A673 (cell line): ENCODE measurements at regions not wholly inside any gene's neighbourhood (a gene's known extent, or its start where the extent isn't known, plus 50 kb on each side); places are given as distances from the start of the nearest gene placed in this dataset.

Source experiments
- BruUV-seq: library from RNA; stranded (reverse); fragments of 400-500 nt; replicated peaks from 2 replicates; lab custom pipeline; 2021; lab: Mats Ljungman, UMichigan
- CTCF ChIA-PET: fragments of 300-600 bp; sonication (Branson Sonifier 250); formaldehyde crosslinking; loops from one replicate; lab custom pipeline; 2022; ENCODE audit warnings: antibody characterized with exemption; lab: Charles Lee
- POLR2A ChIA-PET: fragments of 300-600 bp; sonication (Branson Sonifier 250); formaldehyde crosslinking; loops from one replicate; lab custom pipeline; 2022; ENCODE audit warnings: antibody characterized with exemption; ENCODE audit not compliant: low non-redundant PET; lab: Charles Lee
- DNase-seq: peaks from one replicate; pipeline ENCODE4 v3.0.0-alpha.2; 2015; ENCODE audit warnings: low spot score
- H3K27ac ChIP-seq: fragments of 200-600 bp; sonication (generic); 2 replicates; pipeline ENCODE4 v1.5.1; 2016; ENCODE audit warnings: mixed run types, low read depth, mild to moderate bottlenecking, mixed read lengths, antibody characterized with exemption, low read length; ENCODE audit not compliant: poor library complexity, severe bottlenecking
- H3K27me3 ChIP-seq: fragments of 200-600 bp; sonication (generic); replicated peaks from 2 replicates; pipeline ENCODE4 v1.6.1; 2017; ENCODE audit warnings: mixed run types, low read depth, mild to moderate bottlenecking, mixed read lengths, antibody characterized with exemption, low read length; ENCODE audit not compliant: insufficient read depth, poor library complexity
- H3K36me3 ChIP-seq: fragments of 200-600 bp; sonication (generic); 2 replicates; pipeline ENCODE4 v1.6.1; 2016; ENCODE audit warnings: mixed run types, mild to moderate bottlenecking, mixed read lengths, antibody characterized with exemption, low read length; ENCODE audit not compliant: insufficient read depth, poor library complexity, severe bottlenecking
- H3K4me1 ChIP-seq: fragments of 200-600 bp; sonication (generic); 2 replicates; pipeline ENCODE4 v1.6.1; 2017; ENCODE audit warnings: mixed run types, mild to moderate bottlenecking, mixed read lengths, antibody characterized with exemption, low read length; ENCODE audit not compliant: insufficient read depth, poor library complexity, severe bottlenecking
- H3K4me3 ChIP-seq: fragments of 200-600 bp; sonication (generic); 2 replicates; pipeline ENCODE4 v1.5.1; 2016; ENCODE audit warnings: low read depth, mixed run types, mild to moderate bottlenecking, mixed read lengths, low read length; ENCODE audit not compliant: poor library complexity, severe bottlenecking
- H3K9me3 ChIP-seq: fragments of 200-600 bp; sonication (generic); 2 replicates; pipeline ENCODE4 v1.6.1; 2016; ENCODE audit warnings: mixed run types, low read depth, mild to moderate bottlenecking, mixed read lengths, antibody characterized with exemption, low read length; ENCODE audit not compliant: poor library complexity, severe bottlenecking
- CTCF ChIP-seq: fragments of 300-800, 200-600 bp; sonication (generic); conservative IDR thresholded peaks from 2 replicates; pipeline ENCODE4 v1.5.1; 2017; ENCODE audit warnings: low read depth, mild to moderate bottlenecking, antibody characterized with exemption, low read length, moderate library complexity, mixed read lengths
- EZH2 ChIP-seq: fragments of 200-600 bp; sonication (generic); IDR thresholded peaks from 2 replicates; pipeline ENCODE4 v1.6.1; 2017; ENCODE audit warnings: borderline replicate concordance, low read depth, mild to moderate bottlenecking, mixed read lengths, antibody characterized with exemption, low read length; ENCODE audit not compliant: poor library complexity, severe bottlenecking
- intact Hi-C: fragments of 100-400 bp; cut with micrococcal nuclease; formaldehyde crosslinking; loops from one replicate; pipeline ENCODE4 v1.10.0; 2022; ENCODE audit not compliant: unreplicated experiment

DNA sequence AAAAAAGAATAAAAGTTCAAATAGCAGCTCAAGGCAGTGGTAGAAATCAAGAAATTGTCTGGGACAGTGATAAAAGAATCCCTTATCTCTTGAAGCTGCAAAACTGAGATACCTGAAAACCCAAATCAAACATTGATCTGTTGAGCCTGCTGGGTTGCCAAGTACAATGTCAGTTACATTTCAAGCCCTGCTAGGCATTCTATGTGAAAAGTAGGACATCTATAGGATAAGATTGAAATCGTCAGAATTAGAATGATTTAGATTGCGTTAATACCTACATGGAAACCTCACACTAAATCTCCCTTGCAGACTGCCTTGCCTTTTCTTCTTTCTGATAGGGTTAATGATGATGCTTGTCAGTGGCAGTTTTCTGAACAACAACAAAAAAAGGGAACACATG lies 1684.4 kb upstream of the B3GALT2 start:
- Histone ChIP-seq H3K27ac (no peak overlapping the region), H3K4me1 (no peaks in the 10 kb centered on the region), H3K27me3 (no peaks in the 10 kb centered on the region), H3K9me3 (no peaks in the 10 kb centered on the region), H3K36me3 (no peaks in the 10 kb centered on the region), H3K4me3 (no peak overlapping the region)
- TF ChIP-seq EZH2 (no peak), CTCF (peak; percentile 27; the same call in 1 of the 2 replicates)
- CTCF ChIA-PET = no interaction called here
- intact Hi-C loops = no loop called here
- peak; percentile 8 for DNase-seq
- BruUV-seq = no TSS peak
- POLR2A ChIA-PET = no interaction called here

- Histone ChIP-seq H3K36me3 (no peaks in the 10 kb centered on the region), H3K27me3 (no peaks in the 10 kb centered on the region), H3K27ac (no peak overlapping the region), H3K4me3 (no peak overlapping the region), H3K4me1 (no peaks in the 10 kb centered on the region), H3K9me3 (no peaks in the 10 kb centered on the region)
- ChIA-PET POLR2A (no interaction called here), CTCF (no interaction called here)
- BruUV-seq = no TSS peak
- TF ChIP-seq EZH2 (no peak), CTCF (no peak)
- no peak for DNase-seq
- intact Hi-C loops = no loop called here
Observed at GRCh38 chr1:194866153-194866552, 1679.7 kb upstream of the B3GALT2 start.

DNA sequence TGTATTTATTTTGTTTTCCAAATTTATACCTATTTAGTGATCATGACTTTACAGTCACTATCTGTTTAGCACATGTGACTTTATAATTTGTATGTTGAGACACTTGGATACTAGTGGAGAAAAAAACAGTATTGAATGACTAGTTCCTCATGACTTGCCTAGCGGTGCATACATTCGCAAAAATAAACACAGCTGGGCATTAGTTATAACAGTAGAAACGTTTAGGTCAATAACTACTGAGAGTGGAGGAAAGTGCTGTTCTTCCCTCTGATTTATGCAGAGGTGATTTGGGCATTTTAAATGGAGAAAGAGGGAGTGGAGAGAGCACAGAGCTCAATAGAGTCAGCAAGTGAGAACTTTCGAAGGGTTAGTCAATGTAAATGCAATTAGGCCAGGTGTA lies 1679.0 kb upstream of the B3GALT2 start:
- DNase-seq = no peak
- TF ChIP-seq CTCF = no peak
- no peak for TF ChIP-seq EZH2
- no peak overlapping the region for H3K27ac ChIP-seq
- no peaks in the 10 kb centered on the region for H3K4me1 ChIP-seq
- no TSS peak for BruUV-seq
- H3K27me3 ChIP-seq = no peaks in the 10 kb centered on the region
- no peaks in the 10 kb centered on the region for H3K36me3 ChIP-seq
- no peak overlapping the region for H3K4me3 ChIP-seq
- ChIA-PET CTCF (no interaction called here), POLR2A (no interaction called here)
- intact Hi-C loops = no loop called here
- H3K9me3 ChIP-seq = no peaks in the 10 kb centered on the region
